ENCODE measurements at regions not wholly inside any gene's neighbourhood (a gene's known extent, or its start where the extent isn't known, plus 50 kb on each side); places are given as distances from the start of the nearest gene placed in this dataset.

- no peak overlapping the region for H3K4me3 ChIP-seq (ENCODE audit: low read depth in 2 of 2, low read length in 1 of 2)
- TF ChIP-seq ELF1 (IDR thresholded peaks at IDR 0.05) = no peak
- TF ChIP-seq SIN3A (IDR thresholded peaks at IDR 0.05; ENCODE audit: borderline replicate concordance, low read depth, low read length) = no peak
- TF ChIP-seq POLR2AphosphoS5 (IDR thresholded peaks at IDR 0.05; ENCODE audit: low read depth, low read length) = no peak
- no peak for TF ChIP-seq TEAD4 (IDR thresholded peaks at IDR 0.05; ENCODE audit: borderline replicate concordance, insufficient read depth)
- no peak for TF ChIP-seq USF2 (IDR thresholded peaks at IDR 0.05; ENCODE audit: borderline replicate concordance, low read depth, low read length)
- no peak for TF ChIP-seq FOXM1 (IDR thresholded peaks at IDR 0.05; ENCODE audit: low read depth)
- TF ChIP-seq TCF12 (IDR thresholded peaks at IDR 0.05) = no peak
- no peak for TF ChIP-seq GATA2 (CRISPR knock-in tag; IDR thresholded peaks at IDR 0.05)
- no peak for TF ChIP-seq CTCF (IDR thresholded peaks at IDR 0.05)
- no peak for DNase-seq
- no peak overlapping the region for H2AFZ ChIP-seq (ENCODE audit: low read depth)
- 0% methylated on average over 2 of the region's 2 CpGs for WGBS (ENCODE audit: low lambda C conversion rate)
- no peak overlapping the region for H3K9ac ChIP-seq
- no peaks in the 10 kb centered on the region for H4K20me1 ChIP-seq (ENCODE audit: insufficient read depth)
- H3K4me2 ChIP-seq = no peak overlapping the region
- ChIA-PET CTCF (no interaction called here), POLR2A (no interaction called here)
- H3K36me3 ChIP-seq (replicated peaks in 1 of 2; ENCODE audit: control insufficient read depth in 1 of 2, insufficient read depth in 2 of 2, low read length in 1 of 2) = no peaks in the 10 kb centered on the region
- H3K79me2 ChIP-seq (ENCODE audit: insufficient read depth) = no peaks in the 10 kb centered on the region
- no peaks in the 10 kb centered on the region for H3F3A ChIP-seq (replicated peaks; ENCODE audit: insufficient read depth)
- H3K9me3 ChIP-seq = no peaks in the 10 kb centered on the region
- no peaks in the 10 kb centered on the region for H3K9me2 ChIP-seq
- H3K4me1 ChIP-seq (ENCODE audit: control insufficient read depth in 1 of 2, insufficient read depth in 2 of 2, low read depth in 1 of 2, low read length in 1 of 2) = no peaks in the 10 kb centered on the region
- H3K27ac ChIP-seq (ENCODE audit: low read depth in 2 of 2, low read length in 1 of 2) = no peak overlapping the region
- peaks cover 5% of the 10 kb centered on the region; the same call in 1 of the 2 replicates for H3K27me3 ChIP-seq (ENCODE audit: insufficient read depth)
Measured at GRCh38 chr11:45461514-45461913, 175.4 kb upstream of the SYT13 start.

GRCh38 chr11:45459491-45459890 is 173.3 kb upstream of the SYT13 start:
- no peak overlapping the region for H2AFZ ChIP-seq (ENCODE audit: low read depth)
- H3K79me2 ChIP-seq (ENCODE audit: insufficient read depth) = no peaks in the 10 kb centered on the region
- H3K27ac ChIP-seq (ENCODE audit: low read depth in 2 of 2, low read length in 1 of 2) = no peak overlapping the region
- no peaks in the 10 kb centered on the region for H3K9me2 ChIP-seq
- no peak for DNase-seq
- no peaks in the 10 kb centered on the region for H3K4me1 ChIP-seq (ENCODE audit: control insufficient read depth in 1 of 2, insufficient read depth in 2 of 2, low read depth in 1 of 2, low read length in 1 of 2)
- no peaks in the 10 kb centered on the region for H4K20me1 ChIP-seq (ENCODE audit: insufficient read depth)
- H3K27me3 ChIP-seq (ENCODE audit: insufficient read depth) = peaks cover 5% of the 10 kb centered on the region; the same call in 1 of the 2 replicates
- H3K4me3 ChIP-seq (ENCODE audit: low read depth in 2 of 2, low read length in 1 of 2) = no peak overlapping the region
- no peak overlapping the region for H3K9ac ChIP-seq
- WGBS (ENCODE audit: low lambda C conversion rate) = 6% methylated on average over 3 of the region's 5 CpGs
- ChIA-PET CTCF (no interaction called here), POLR2A (no interaction called here)
- H3F3A ChIP-seq (replicated peaks; ENCODE audit: insufficient read depth) = no peaks in the 10 kb centered on the region
- no peak for TF ChIP-seq EZH2phosphoT487 (IDR thresholded peaks at IDR 0.05; ENCODE audit: borderline replicate concordance, low read depth)
- TF ChIP-seq CHD2 (IDR thresholded peaks at IDR 0.05; ENCODE audit: low read length, partially characterized antibody) = no peak
- no peak for TF ChIP-seq RAD21 (IDR thresholded peaks at IDR 0.05; ENCODE audit: low read length)
- no peak for TF ChIP-seq ELF1 (IDR thresholded peaks at IDR 0.05)
- no peak for TF ChIP-seq FOSL2 (IDR thresholded peaks at IDR 0.05; ENCODE audit: borderline replicate concordance, low read depth)
- no peak for TF ChIP-seq NRF1 (IDR thresholded peaks at IDR 0.05; ENCODE audit: low read depth, low read length)
- TF ChIP-seq USF2 (IDR thresholded peaks at IDR 0.05; ENCODE audit: borderline replicate concordance, low read depth, low read length) = no peak
- TF ChIP-seq MEF2A (IDR thresholded peaks at IDR 0.05; ENCODE audit: borderline replicate concordance, low read depth) = no peak
- TF ChIP-seq MXI1 (IDR thresholded peaks at IDR 0.05; ENCODE audit: low read depth, low read length) = no peak
- no peak for TF ChIP-seq RCOR1 (IDR thresholded peaks at IDR 0.05; ENCODE audit: low read length)
- no peaks in the 10 kb centered on the region for H3K36me3 ChIP-seq (replicated peaks in 1 of 2; ENCODE audit: control insufficient read depth in 1 of 2, insufficient read depth in 2 of 2, low read length in 1 of 2)
- H3K9me3 ChIP-seq = no peaks in the 10 kb centered on the region
- no peak overlapping the region for H3K4me2 ChIP-seq
